Right forelimb (tissue), 1 donor: ENCODE measurements at regions not wholly inside any gene's neighbourhood (a gene's known extent, or its start where the extent isn't known, plus 50 kb on each side); places are given as distances from the start of the nearest gene placed in this dataset.
"Not testable (repeated sequence)": the region's sequence is repeated elsewhere in the genome, so short reads cannot be mapped to it uniquely, and the experiment has no call there.

ENCODE experiments used
- DNase-seq: peaks from one replicate; pipeline ENCODE4 v3.0.0-alpha.2; 2018

DNA sequence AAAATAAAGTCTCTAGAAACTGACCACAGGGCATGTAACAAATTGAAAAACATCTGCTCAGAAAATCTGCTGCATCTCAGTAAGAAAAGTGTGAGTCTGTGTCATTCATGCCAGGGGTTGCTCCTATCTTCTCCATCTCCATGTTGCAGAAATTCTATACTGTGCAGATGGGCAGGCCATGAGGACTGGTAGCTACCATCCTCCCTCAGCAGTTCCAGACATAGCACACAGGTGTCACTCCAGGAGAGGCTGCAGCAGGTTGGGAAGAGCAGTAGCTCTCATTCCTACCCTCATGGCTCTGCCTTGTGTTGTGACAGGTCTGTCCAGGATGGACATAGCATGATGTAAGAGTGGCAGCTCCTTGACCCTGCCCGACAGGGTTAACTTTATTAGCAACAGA is 173.4 kb downstream of the NDUFS4 start:
- DNase-seq: no peak

DNA sequence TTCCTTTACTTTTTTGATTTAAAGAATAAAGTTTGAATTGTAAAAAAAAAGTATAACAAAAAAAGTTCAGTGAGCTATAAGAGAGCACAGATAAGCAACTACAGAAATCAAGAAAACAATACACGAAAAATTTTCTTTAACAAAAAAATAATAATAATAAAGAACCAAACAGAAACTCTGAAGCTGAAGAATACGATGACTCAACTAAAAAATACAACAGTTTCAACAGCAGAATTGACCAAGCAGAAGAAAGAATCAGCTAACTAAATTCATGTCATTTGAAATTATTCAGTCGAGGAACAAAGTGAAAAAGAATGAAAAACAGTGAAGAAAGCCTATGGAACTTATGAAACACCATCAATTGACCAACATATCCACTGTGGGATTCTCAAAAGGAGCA is 177.7 kb downstream of the NDUFS4 start:
- no peak for DNase-seq

GRCh38 chr5:53739111-53739510 is 178.7 kb downstream of the NDUFS4 start:
- no peak for DNase-seq

DNA sequence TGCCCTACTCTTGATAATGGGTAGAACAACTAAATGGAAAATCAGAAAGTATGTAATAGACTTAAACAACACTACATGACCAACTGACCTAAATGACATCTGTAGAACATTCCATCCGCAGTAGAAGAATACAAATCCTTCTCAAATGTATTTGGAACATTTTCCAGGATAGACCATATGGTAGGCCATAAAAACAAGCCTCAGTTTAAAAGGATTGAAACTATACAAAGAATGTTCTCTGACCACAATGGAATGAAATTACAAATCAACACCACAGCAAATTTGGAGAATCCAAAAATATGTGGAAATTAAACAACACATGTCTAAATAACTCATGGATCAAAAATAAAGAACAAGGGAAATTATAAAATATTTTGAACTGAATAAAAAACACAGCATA is 189.2 kb downstream of the NDUFS4 start:
- no peak for DNase-seq

GRCh38 chr5:53752282-53752681 is 191.8 kb downstream of the NDUFS4 start:
- DNase-seq: not testable (repeated sequence)

DNA sequence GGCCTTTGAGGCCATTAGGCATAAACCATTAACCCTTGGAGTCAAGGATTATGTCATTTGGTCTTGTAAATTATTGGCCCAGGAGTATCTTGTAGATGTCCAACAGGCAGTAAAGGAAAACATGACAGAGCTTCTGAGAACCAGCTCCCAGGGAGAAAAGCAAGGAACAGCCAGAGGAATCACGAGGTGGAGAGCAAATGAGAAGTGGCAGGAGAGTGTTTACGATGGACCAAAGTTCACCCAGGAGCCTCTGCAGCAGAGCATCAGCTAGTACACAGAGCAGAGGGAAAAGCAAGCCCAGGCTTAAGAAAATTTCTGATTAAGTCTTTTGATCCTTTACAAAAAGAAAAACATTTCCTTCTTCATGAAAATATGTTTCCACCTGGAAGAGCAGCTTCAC is 206.2 kb downstream of the NDUFS4 start:
- DNase-seq: no peak

GRCh38 chr5:53777864-53778618 is 217.6 kb downstream of the NDUFS4 start:
- DNase-seq: no peak

DNA sequence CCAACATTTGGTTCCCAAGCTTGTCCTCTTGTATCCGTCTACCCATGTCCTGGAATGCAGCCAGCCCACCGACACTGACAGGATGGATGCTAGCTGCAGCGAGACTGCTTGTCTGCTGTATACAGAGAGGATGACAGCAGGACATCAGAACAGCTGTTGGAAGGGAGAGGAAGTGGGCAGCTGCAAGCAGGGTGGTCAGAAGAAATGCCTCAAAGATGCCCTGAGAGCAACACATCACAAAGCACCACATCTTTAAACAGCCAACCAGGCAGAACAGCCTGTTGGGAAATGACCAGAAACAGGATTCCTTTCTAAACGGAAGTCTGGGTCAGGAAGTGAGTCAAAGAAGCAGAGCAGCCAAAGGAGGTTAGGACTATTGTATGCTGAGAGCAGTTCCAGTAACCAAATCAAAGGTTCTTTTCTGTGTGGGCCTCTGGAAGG is 219.1 kb downstream of the NDUFS4 start:
- DNase-seq: no peak

- no peak for DNase-seq
These were observed 222.2 kb downstream of the NDUFS4 start for GRCh38 chr5:53782620-53783019.

DNA sequence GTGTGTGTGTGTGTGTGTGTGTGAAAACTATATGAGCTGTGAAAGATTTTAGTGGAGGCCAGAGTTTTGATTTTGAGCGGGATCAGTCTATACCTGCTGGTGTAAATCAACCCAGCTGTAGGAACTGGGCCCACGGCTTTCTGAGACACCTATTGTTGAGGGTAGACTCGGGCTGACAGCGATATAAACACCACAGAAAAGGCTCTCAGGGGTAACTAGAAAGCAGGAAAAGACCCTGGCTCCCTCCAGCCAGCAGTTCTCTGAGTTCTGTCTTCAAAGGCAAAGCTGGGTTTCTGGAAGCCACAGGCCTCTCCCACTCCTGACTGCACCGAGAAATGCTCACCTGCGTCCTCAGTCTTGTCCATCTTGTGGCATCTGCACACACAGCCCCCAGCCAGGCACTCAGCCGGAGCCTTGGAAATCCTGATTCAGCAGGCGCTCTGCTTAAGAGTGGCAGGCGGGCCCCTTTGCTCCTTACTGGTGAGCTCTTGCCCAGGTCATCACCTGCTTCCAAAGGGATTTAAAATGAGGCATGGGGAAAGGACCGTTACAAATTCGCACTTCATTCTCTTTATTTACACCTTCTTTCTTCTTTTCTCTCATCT is 223.3 kb downstream of the NDUFS4 start:
- DNase-seq: no peak

- DNase-seq: no peak
These were observed 224.2 kb downstream of the NDUFS4 start for GRCh38 chr5:53784596-53784995.

DNA sequence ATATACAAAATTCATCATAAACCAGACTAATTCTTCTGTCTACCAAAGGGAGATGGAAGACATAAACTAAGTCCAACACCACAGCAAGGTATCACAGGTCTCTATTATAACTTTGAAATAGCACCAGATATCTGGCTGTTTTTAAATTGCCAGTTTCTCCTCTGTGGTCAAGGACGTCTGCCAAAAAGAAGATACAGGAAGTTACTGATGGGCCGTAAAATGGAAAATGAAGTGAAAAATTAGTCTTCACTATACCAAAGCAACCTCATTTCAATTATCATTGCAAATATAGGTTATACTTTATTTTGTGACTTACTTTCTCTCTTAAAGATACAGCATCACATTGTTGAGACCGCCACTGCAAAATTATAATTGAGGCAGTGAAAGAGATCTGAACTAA is 225.5 kb downstream of the NDUFS4 start:
- DNase-seq: no peak

DNA sequence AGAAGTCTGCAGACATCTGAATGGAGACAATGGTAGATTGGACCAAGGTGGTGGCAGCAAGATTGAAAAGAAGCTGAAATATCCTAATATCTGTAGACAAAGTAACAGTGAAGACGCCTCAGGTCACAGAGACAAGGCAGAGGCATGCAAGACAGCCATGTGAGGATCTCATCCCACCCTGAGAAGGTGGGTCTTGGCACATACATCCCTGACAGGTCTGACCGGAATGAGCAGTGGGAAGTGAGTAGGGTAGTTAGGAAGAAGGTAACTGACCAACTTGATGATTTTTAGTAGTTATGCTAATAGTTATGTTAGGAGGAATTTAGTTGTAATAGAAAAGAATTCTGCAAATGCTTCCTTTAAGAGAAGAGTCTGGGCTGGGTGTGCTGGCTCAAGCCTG is 229.6 kb downstream of the NDUFS4 start:
- DNase-seq: no peak

DNA sequence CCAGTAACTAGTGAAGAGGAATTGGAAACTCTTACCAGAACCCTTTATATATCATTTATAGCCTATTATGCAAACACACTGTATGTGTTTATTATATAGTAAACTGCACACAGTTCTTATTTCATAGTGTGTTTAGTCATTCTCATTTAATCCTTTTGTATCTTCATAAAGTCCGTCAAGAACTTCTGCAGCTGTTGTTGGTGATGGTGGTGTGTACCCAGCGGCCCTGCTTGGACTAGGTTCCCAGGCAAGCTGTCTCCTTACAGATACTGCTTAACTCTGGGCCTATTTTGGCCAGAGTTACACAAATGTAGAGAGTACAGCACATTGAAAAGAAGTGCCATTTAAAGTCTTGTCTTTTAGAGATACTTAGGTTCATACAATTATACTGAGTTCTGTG is 231.9 kb downstream of the NDUFS4 start:
- DNase-seq: no peak

DNA sequence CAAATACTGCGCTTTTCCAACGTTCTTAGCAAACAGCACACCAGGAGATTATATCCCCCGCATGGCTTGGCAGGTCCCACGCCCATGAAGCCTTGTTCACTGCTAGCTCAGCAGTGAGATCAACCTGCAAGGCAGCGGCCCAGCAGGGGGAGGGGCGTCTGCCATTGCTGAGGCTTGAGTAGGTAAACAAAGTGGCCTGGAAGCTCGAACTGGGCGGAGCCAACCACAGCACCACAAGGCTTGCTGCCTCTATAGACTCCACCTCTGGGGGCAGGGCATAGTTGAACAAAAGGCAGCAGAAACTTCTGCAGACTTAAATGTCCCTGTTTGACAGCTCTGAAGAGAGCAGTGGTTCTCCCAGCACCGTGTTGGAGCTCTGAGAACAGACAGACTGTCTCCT is 239.2 kb downstream of the NDUFS4 start:
- not testable (repeated sequence) for DNase-seq

DNA sequence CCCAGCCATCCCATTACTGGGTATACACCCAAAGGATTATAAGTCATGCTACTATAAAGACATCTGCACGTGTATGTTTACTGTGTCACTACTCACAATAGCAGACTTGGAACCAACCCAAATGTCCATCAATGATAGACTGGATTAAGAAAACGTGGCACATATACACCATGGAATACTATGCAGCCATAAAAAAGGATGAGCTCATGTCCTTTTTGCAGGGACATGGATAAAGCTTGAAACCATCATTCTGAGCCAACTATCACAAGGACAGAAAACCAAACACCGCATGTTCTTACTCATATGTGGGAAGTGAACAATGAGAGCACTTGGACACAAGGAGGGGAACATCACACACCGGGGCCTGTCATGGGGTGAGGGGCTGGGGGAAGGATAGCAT is 248.0 kb downstream of the NDUFS4 start:
- DNase-seq: not testable (repeated sequence)

DNA sequence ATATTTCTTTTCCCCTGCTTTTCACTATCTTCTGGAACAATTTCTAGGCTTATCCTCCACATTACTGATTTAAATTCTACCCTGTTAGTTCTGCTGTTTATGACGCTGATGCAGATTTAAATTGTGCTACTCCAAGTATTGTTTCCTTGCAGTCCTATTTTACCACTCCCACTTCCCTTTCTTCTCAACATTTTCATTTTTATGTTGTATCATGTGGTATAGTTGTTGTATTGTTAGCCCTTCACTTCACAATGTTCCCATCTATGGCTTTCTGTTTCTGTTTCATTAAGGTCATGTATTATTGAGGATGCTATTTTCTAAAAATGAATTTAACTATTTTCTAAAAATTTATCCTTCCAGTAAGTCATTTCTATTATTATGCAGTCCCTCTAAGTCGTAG is 254.4 kb downstream of the NDUFS4 start:
- no peak for DNase-seq

DNA sequence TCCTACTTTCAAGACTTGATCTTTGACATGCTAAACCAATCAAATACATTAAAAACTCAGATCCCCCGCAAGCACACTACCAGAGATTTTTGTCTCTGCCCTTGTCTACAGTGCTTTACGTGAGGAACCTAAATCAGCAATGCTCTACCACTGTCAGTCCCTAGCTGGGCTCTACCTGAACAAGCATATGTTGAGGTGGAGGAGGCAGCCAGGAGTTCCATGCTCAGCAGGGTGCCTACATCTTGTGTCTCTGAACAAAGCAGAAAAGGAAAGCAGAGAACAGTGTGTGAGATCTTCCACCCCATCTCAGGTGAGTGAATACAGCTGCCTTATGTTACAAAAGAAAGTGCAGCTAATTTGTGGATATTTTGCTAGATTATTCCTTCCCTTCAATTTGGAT is 255.0 kb downstream of the NDUFS4 start:
- no peak for DNase-seq

DNA sequence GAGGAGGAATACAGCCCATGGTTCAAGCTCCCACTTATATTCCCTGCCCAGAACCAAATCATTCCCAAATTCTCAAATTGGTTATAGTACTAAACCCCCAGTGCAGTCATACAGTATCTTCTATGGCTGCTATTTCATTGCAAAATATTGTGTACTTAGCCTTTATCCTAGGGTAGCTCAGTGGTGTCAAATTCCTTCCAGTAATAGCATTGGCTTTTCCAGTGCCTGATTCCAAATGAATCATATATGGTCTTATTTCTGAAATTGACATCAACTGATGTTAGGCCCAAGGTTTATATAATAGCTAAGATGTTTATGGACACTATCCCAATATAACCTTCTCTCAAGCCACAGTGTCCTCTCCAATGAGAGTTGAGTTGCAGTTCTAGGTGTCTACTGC is 256.7 kb downstream of the NDUFS4 start:
- no peak for DNase-seq

- DNase-seq: no peak
These were observed 259.0 kb downstream of the NDUFS4 start for GRCh38 chr5:53819482-53819881.

GRCh38 chr5:53820119-53820801 is 259.8 kb downstream of the NDUFS4 start:
- DNase-seq: no peak

DNA sequence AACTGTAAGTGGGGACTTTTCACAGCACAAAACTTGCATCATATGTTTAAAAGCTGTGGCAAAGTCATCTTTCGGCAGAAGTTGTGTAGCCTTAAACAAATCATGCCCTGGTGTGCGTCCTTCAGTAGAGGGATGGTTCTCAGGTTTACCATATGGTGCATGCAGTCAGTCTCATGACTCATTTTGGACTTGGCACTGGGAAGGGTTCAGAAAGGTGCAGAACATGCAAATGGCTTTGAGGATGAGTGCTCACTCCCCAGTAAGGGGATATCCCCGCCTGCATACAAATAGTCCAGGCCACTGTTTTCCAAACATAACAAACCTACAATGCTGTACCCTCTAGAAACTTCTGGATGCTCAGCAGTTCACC is 260.3 kb downstream of the NDUFS4 start:
- no peak for DNase-seq

DNA sequence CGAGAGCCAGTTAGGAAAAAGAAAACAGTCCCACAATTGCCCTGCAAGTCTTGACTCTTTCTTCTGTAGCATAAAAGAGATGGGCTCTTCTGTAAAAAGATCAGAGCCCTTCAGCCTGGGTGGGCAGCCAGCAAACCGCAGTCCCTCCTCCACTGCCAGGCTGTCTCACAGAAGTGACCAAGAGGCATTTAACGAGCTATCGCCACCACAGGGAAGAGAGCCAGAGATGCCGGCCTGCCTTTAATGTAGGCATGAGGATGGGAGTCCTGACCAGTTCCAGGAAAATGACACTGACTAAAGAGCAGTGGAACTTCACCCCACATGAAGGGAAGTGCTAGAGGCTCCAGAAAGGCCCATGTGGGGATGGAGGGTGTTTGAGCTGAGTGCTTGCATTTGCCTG is 264.6 kb downstream of the NDUFS4 start:
- DNase-seq: no peak

- DNase-seq: no peak
These were observed 265.5 kb downstream of the NDUFS4 start for GRCh38 chr5:53825926-53826325.
